HFF-Myc (cell line): ENCODE measurements at regions not wholly inside any gene's neighbourhood (a gene's known extent, or its start where the extent isn't known, plus 50 kb on each side); places are given as distances from the start of the nearest gene placed in this dataset.
"Not testable (repeated sequence)": the region's sequence is repeated elsewhere in the genome, so short reads cannot be mapped to it uniquely, and the experiment has no call there.

Source experiments
- DNase-seq: peaks from one replicate; pipeline ENCODE4 v3.0.0-alpha.2; 2011; ENCODE audit warnings: low read depth; ENCODE audit errors: extremely low read depth
- H3K4me3 ChIP-seq: replicated peaks from 2 replicates; pipeline ENCODE4 v1.5.1; 2011; ENCODE audit warnings: low read depth, mild to moderate bottlenecking, control low read depth, low read length
- CTCF ChIP-seq: IDR thresholded peaks from 2 replicates; pipeline ENCODE4 v1.5.1; 2012; ENCODE audit warnings: mild to moderate bottlenecking, low read depth, low read length, control low read depth; ENCODE audit errors: missing control alignments

GRCh38 chr4:132669786-132670185, 479.3 kb upstream of the PCDH10 start:
- H3K4me3 ChIP-seq: no peak overlapping the region
- no peak for TF ChIP-seq CTCF
- no peak for DNase-seq

GRCh38 chr4:132670557-132670956, 478.5 kb upstream of the PCDH10 start:
- no peak for TF ChIP-seq CTCF
- no peak overlapping the region for H3K4me3 ChIP-seq
- no peak for DNase-seq

- no peak for TF ChIP-seq CTCF
- no peak for DNase-seq
- no peak overlapping the region for H3K4me3 ChIP-seq
These were observed 465.1 kb upstream of the PCDH10 start for GRCh38 chr4:132683957-132684356.

GRCh38 chr4:132691026-132691425, 458.1 kb upstream of the PCDH10 start:
- TF ChIP-seq CTCF: no peak
- no peak for DNase-seq
- H3K4me3 ChIP-seq: no peak overlapping the region

GRCh38 chr4:132691668-132692067, 457.4 kb upstream of the PCDH10 start:
- TF ChIP-seq CTCF: no peak
- no peak for DNase-seq
- H3K4me3 ChIP-seq: no peak overlapping the region

- no peak for DNase-seq
- H3K4me3 ChIP-seq: no peak overlapping the region
- no peak for TF ChIP-seq CTCF
These were observed 454.3 kb upstream of the PCDH10 start for GRCh38 chr4:132694775-132695174.

GRCh38 chr4:132697505-132697904, 451.6 kb upstream of the PCDH10 start:
- DNase-seq: not testable (repeated sequence)

More at GRCh38 chr4:132697505-132697904, 451.6 kb upstream of the PCDH10 start:
- not testable (repeated sequence) for H3K4me3 ChIP-seq
